CD4-positive, alpha-beta T cell treated with Interleukin-15 for 4 hours (primary cell): ENCODE measurements at regions not wholly inside any gene's neighbourhood (a gene's known extent, or its start where the extent isn't known, plus 50 kb on each side); places are given as distances from the start of the nearest gene placed in this dataset.

Experiments used
- DNase-seq: peaks from one replicate; pipeline ENCODE4 v3.0.0-alpha.2; 2020; ENCODE audit warnings: low spot score

DNA sequence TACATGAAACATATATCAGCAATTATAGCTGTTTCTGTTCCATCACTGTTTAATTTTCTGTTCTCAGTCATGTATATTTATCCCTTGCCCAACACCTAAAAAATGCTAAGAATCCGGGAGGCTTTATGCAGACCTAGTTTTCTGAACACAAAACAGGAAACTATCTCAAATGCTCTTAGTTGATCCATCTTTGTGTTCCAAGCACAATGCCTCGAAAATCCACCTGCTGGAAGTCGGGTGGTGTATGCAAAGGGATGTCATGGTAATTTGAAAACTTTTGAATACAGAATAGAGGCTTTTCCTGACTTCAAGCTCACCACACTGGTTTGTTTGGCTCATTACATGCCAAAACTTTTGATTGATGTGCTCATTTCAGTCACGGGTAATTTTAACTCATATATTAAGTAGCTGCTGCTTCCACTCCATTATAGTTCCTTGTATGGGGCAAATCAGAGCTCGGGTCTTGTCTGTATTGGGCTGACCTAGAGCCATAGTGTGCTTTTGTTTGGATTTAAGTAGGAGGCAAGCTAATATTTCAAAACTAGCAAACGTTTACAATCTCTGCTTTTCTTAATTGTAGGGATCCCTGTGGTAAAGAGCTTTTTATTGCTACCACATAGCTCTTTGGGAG lies 646.5 kb upstream of the EPHA7 start:
- DNase-seq = no peak

GRCh38 chr6:94052749-94053148 lies 633.4 kb upstream of the EPHA7 start:
- no peak for DNase-seq

GRCh38 chr6:94050515-94050914 lies 631.2 kb upstream of the EPHA7 start:
- no peak for DNase-seq

GRCh38 chr6:94049001-94049400 lies 629.6 kb upstream of the EPHA7 start:
- no peak for DNase-seq

GRCh38 chr6:94045099-94045829 lies 625.9 kb upstream of the EPHA7 start:
- DNase-seq = no peak

GRCh38 chr6:94041945-94042709 lies 622.8 kb upstream of the EPHA7 start:
- DNase-seq = no peak

GRCh38 chr6:94036024-94036423 lies 616.7 kb upstream of the EPHA7 start:
- DNase-seq = no peak

GRCh38 chr6:94027374-94027773 lies 608.0 kb upstream of the EPHA7 start:
- DNase-seq = no peak

DNA sequence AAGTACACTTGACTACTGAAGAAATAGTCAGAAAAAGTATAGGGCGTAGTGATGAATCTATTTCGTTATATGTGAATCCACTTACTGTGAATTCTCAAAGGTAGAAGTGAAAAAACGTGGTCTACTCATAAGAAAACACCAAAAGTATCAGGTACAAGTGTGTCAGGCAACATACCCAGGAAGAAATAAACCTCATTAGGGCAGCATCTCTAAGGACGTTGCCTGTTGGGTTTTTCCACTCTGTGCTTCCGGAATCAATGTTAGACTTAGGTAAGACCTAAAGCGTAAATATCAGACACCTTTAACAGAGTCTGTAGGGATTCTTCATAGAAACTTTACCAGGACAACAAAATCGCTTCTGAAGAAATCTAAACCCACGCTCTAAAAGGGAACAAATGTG lies 607.2 kb upstream of the EPHA7 start:
- no peak for DNase-seq

DNA sequence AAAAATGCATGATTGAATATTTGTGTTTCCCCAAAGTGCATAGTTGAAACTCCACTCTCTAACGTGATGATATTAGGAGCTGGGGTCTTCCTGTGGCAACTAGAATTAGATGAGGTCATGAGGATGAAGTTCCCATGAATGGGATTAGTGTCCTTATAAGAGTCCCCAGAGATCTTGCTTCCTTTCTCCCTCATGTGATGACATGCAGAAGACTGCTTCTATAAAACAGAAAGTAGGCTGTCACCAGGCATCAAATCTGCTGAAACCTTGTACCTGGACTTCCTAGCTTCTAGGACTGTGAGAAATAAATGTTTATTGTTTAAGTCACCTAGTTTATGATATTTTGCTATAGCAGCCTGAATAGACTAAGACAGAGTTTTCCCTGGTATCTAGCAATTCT lies 586.5 kb upstream of the EPHA7 start:
- DNase-seq = no peak

GRCh38 chr6:93992976-93993375 lies 573.6 kb upstream of the EPHA7 start:
- no peak for DNase-seq

DNA sequence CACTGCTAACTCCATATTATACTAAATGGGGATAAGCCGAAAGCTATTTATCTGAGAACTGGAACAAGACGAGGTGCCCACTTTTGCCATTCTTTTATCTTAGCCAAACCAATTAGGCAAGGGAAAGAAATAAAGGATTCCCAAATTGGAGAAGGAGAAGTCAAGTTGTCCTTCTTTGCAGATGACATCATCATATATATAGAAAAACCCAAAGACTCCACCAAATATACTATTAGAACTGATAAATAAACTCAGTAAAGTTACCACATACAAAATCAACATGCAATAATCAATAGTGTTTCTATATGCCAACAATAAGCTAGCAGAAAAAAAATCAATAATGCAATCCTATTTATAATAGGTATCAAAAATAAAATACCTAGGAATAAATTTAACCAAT lies 570.3 kb upstream of the EPHA7 start:
- DNase-seq = no peak

DNA sequence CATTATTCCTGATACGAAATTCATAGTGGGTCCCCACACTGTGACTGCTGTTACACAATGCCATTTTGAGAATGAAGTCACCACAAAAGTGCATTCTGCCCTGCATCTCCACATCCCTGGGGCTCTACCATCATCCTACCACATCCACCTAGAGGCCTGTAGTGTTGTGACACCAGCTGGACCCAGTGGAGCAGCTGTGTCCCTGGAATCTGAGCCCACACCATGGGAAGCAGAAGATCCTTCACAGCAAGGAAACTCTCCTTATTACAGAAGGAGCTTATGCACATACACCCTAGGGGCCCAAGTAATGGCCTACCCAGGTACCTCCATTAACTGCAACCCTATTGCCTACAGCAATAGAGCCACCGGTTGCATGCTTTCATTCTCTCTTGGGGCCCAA lies 566.6 kb upstream of the EPHA7 start:
- no peak for DNase-seq

DNA sequence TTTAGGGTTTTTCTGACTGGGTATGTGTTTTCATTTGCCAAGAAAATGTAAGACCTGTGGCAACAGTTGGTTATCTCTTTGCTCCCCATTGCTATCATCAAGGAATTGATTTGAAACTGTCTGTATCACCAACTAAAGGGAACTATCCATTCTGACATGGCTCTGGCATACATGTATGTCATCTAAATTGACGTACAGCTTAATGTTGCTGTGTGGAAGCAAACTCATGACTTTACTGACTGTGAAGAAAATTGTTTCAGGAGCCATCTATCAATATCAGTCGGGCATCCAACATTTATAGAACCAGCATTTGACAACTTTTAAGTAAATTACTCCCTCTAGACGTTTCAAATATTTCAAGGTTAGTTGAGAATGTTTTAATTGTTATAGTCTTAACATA lies 555.8 kb upstream of the EPHA7 start:
- no peak for DNase-seq

DNA sequence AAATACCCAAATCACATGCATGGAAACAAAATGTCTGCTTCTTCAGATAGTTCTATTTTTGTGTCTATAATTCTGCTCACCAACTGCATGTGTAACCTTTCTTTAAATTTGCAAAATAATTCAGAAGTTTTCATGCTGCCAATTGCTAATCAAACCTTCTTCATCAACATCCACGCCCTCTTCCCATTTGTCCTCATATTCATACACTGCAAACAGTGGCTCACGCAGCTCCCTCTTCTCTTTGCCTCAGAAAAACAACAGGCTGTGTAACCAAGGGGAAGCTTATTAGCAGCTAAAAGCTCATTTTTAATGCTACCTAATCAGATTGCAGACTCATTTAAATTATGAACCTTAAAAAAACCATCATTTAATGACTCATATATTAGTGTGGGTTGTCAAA lies 555.0 kb upstream of the EPHA7 start:
- DNase-seq = no peak

DNA sequence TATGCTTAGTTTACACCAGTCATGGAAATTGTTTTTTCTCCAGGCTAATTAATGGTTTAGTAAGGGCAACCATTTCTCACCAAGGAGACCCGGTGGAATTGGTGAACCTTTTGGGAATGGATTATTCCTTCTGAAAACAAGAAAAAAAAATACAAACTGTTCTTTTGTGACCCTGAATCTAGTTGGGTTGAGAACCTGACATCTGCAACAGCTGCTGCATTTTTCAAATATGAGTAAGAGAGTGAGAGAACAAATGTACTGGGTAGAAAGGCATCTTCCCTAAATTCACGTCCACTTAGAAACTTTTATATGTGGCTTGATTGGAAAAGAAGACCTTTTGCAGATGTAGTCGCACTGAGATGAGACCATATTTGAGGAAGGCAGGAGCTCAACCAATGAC lies 553.4 kb upstream of the EPHA7 start:
- DNase-seq = no peak

- no peak for DNase-seq
These were observed 551.3 kb upstream of the EPHA7 start for GRCh38 chr6:93970684-93971083.

- DNase-seq = no peak
These were observed 548.8 kb upstream of the EPHA7 start for GRCh38 chr6:93968126-93968525.

GRCh38 chr6:93964926-93965325 lies 545.6 kb upstream of the EPHA7 start:
- DNase-seq = no peak

GRCh38 chr6:93964321-93964720 lies 545.0 kb upstream of the EPHA7 start:
- DNase-seq = no peak

DNA sequence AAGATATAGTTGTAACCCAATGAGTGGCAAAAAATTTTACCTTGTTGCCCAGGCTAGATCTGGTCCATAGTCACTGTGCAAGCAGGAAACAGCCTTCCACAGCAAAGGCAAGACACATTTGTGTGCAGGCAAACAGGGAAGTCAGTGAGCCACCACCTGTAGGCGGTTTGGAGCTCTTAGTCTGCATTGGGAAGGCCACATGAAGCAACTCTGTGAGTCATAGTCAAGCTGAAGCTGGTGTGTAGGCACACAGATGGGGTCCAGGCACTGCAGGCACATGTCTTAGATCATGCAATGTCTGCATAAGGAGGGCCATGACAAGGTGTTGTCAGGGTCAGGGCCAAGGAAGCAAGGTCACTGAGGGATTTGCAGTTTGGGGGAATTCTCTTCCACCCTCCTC lies 543.2 kb upstream of the EPHA7 start:
- no peak for DNase-seq

DNA sequence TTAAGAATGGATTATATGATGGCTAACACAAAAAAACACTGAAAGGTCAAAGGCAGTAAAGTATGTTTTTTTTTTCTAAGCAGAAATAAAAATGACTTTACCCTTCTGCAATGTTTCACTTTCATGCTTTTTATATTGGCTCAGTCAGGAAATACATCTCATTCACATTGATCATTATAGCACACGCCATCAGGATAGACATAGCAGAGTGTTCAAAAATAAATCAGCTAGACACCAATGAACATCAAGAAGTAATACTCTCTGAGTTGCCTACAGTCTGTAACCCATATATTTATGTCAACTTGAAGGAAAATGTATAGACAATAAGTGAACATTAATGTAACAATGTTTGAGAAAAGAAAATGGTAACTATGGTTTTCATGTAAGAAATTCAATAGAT lies 535.2 kb upstream of the EPHA7 start:
- DNase-seq = no peak

DNA sequence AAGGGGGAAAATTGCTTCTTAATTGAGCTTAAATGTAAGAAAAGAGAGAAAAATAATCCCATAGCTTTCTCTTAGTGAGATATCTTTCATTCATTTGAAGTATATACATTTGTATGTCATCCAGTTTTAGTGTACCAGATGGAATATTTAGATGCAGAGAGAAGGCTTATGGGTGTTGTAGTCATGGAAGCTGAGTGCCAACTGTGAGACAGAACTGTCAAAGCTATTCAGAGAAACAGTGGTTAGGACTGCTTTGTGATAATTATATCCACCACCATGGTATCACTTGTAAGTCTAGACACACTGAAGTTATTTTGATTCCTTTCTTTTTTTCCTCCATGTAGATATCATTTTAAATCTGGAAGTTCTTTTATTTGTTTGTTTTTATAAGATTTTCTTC lies 524.3 kb upstream of the EPHA7 start:
- DNase-seq = no peak
